ENCODE measurements at regions not wholly inside any gene's neighbourhood (a gene's known extent, or its start where the extent isn't known, plus 50 kb on each side); places are given as distances from the start of the nearest gene placed in this dataset.
"Not testable (repeated sequence)": the region's sequence is repeated elsewhere in the genome, so short reads cannot be mapped to it uniquely, and the experiment has no call there.

- no peak for DNase-seq
Measured at GRCh38 chr10:117797296-117797695, 249.4 kb downstream of the RAB11FIP2 start.

- DNase-seq, result no peak
Measured at GRCh38 chr10:117801691-117802090, 245.1 kb downstream of the RAB11FIP2 start.

GRCh38 chr10:117804470-117805011, 242.2 kb downstream of the RAB11FIP2 start:
- no peak for DNase-seq

GRCh38 chr10:117805139-117805538, 241.6 kb downstream of the RAB11FIP2 start:
- DNase-seq, result no peak

GRCh38 chr10:117807441-117807840, 239.3 kb downstream of the RAB11FIP2 start:
- no peak for DNase-seq

- not testable (repeated sequence) for DNase-seq
Measured at GRCh38 chr10:117815816-117816215, 230.9 kb downstream of the RAB11FIP2 start.

GRCh38 chr10:117817116-117817515, 229.6 kb downstream of the RAB11FIP2 start:
- no peak for DNase-seq

- peak; percentile 23 for DNase-seq
Measured at GRCh38 chr10:117818721-117819120, 228.0 kb downstream of the RAB11FIP2 start.

GRCh38 chr10:117819304-117819703, 227.4 kb downstream of the RAB11FIP2 start:
- no peak for DNase-seq

GRCh38 chr10:117823980-117824379, 222.8 kb downstream of the RAB11FIP2 start:
- no peak for DNase-seq

- DNase-seq, result no peak
Measured at GRCh38 chr10:117830205-117830604, 216.5 kb downstream of the RAB11FIP2 start.

- DNase-seq, result no peak
Measured at GRCh38 chr10:117830787-117831212, 215.9 kb downstream of the RAB11FIP2 start.

- not testable (repeated sequence) for DNase-seq
Measured at GRCh38 chr10:117838500-117839498, 207.9 kb downstream of the RAB11FIP2 start.

- DNase-seq, result not testable (repeated sequence)
Measured at GRCh38 chr10:117856426-117856825, 190.3 kb downstream of the RAB11FIP2 start.

- DNase-seq, result no peak
Measured at GRCh38 chr10:117860135-117860534, 186.6 kb downstream of the RAB11FIP2 start.

- DNase-seq, result peak; percentile 28
Measured at GRCh38 chr10:117860823-117861222, 185.9 kb downstream of the RAB11FIP2 start.

GRCh38 chr10:117861329-117861728, 185.4 kb downstream of the RAB11FIP2 start:
- peak; percentile 30 for DNase-seq

- no peak for DNase-seq
Measured at GRCh38 chr10:117863771-117864170, 183.0 kb downstream of the RAB11FIP2 start.

GRCh38 chr10:117865945-117866344, 180.8 kb downstream of the RAB11FIP2 start:
- peak; percentile 30 for DNase-seq

- no peak for DNase-seq
Measured at GRCh38 chr10:117868151-117868550, 178.6 kb downstream of the RAB11FIP2 start.

- DNase-seq, result no peak
Measured at GRCh38 chr10:117875793-117876192, 170.9 kb downstream of the RAB11FIP2 start.

GRCh38 chr10:117876210-117876609, 170.5 kb downstream of the RAB11FIP2 start:
- no peak for DNase-seq

GRCh38 chr10:117878626-117879025, 168.1 kb downstream of the RAB11FIP2 start:
- DNase-seq, result no peak

- DNase-seq, result no peak
Measured at GRCh38 chr10:117884093-117884492, 162.6 kb downstream of the RAB11FIP2 start.

Data from fibroblast of skin of right biceps (primary cell).